HCT116 (cell line): ENCODE measurements at regions not wholly inside any gene's neighbourhood (a gene's known extent, or its start where the extent isn't known, plus 50 kb on each side); places are given as distances from the start of the nearest gene placed in this dataset.

Experiments
- ATAC-seq: fragments of 200-7000 bp; cut with Tn5 transposase; 2 replicates; pipeline ENCODE4 v1.9.1; 2020; ENCODE audit warnings: mild to moderate bottlenecking, moderate library complexity
- BruUV-seq: library from RNA; stranded (reverse); fragments of 400-500 nt; replicated peaks from 2 replicates; lab custom pipeline; 2021; lab: Mats Ljungman, UMichigan
- CTCF ChIA-PET: fragments of 300-600 bp; sonication (Branson Sonifier 250); formaldehyde crosslinking; loops from one replicate; lab custom pipeline; 2021; ENCODE audit warnings: antibody characterized with exemption; lab: Charles Lee
- POLR2A ChIA-PET: fragments of 300-600, 350-600 bp; sonication (Branson Sonifier 250); formaldehyde crosslinking; loops from one replicate; lab custom pipeline; 2021; ENCODE audit warnings: antibody characterized with exemption; lab: Charles Lee
- RAD21 ChIA-PET, 2 experiments: fragments of 300-600 bp; sonication (Branson Sonifier 250); formaldehyde crosslinking; loops; one replicate each; lab custom pipeline; 2023; ENCODE audit warnings: low total read pairs in 2 of 2; ENCODE audit not compliant: uncharacterized antibody in 2 of 2, unreplicated experiment in 2 of 2, low non-redundant PET in 1 of 2; lab: Charles Lee
- DNase-seq: peaks from one replicate; pipeline ENCODE4 v3.0.0-alpha.2; 2010; ENCODE audit warnings: low read depth, low spot score
- H2AFZ ChIP-seq: fragments of 200-600 bp; shearing (Covaris generic), sonication (generic); 2 replicates; pipeline ENCODE4 v1.6.1; 2017; ENCODE audit warnings: low read depth, mixed run types, mixed read lengths, antibody characterized with exemption, low read length; ENCODE audit not compliant: poor library complexity, severe bottlenecking
- H3K27ac ChIP-seq: 2 replicates; pipeline ENCODE4 v1.5.1; 2012; ENCODE audit warnings: low read depth, low read length
- H3K27me3 ChIP-seq: fragments of 200-600 bp; sonication (generic); 2 replicates; pipeline ENCODE4 v1.6.1; 2016; ENCODE audit warnings: mixed run types, low read length, mixed read lengths; ENCODE audit not compliant: insufficient read depth
- H3K36me3 ChIP-seq, 2 experiments: fragments of 200-500 bp in 1 of 2; fragments of 200-600 bp in 1 of 2; sonication (Bioruptor generic) in 1 of 2; sonication (generic) in 1 of 2; 2 replicates each; pipeline versions ENCODE4 v1.5.1 to v1.6.1; 2014 to 2016; ENCODE audit warnings: low read length in 2 of 2, inconsistent platforms in 1 of 2, mixed read lengths in 1 of 2, mixed run types in 1 of 2; ENCODE audit not compliant: insufficient read depth in 2 of 2, control insufficient read depth in 1 of 2
- H3K4me1 ChIP-seq, 2 experiments: fragments of 200-600 bp in 1 of 2; sonication (generic) in 1 of 2; 2 replicates each; pipeline versions ENCODE4 v1.5.1 to v1.6.1; 2012 to 2017; ENCODE audit warnings: low read length in 2 of 2, inconsistent platforms in 1 of 2, mild to moderate bottlenecking in 1 of 2, mixed read lengths in 1 of 2, mixed run types in 1 of 2, moderate library complexity in 1 of 2; ENCODE audit not compliant: insufficient read depth in 2 of 2, control insufficient read depth in 1 of 2
- H3K4me2 ChIP-seq: fragments of 200-600 bp; sonication (generic); 2 replicates; pipeline ENCODE4 v1.6.1; 2017; ENCODE audit warnings: mixed run types, low read length, mixed read lengths
- H3K4me3 ChIP-seq, 2 experiments: fragments of 200-600 bp in 1 of 2; sonication (generic) in 1 of 2; replicated peaks in 1 of 2; 2 replicates each; pipeline ENCODE4 v1.5.1; 2011 to 2016; ENCODE audit warnings: low read length in 2 of 2, control low read depth in 1 of 2, low read depth in 1 of 2, mild to moderate bottlenecking in 1 of 2, mixed read lengths in 1 of 2, mixed run types in 1 of 2
- H3K79me2 ChIP-seq: fragments of 200-600 bp; sonication (generic); 2 replicates; pipeline ENCODE4 v1.6.1; 2017; ENCODE audit warnings: mild to moderate bottlenecking, mixed run types, low read length, moderate library complexity, mixed read lengths; ENCODE audit not compliant: insufficient read depth
- H3K9ac ChIP-seq: fragments of 200-600 bp; sonication (generic); 2 replicates; pipeline ENCODE4 v1.6.1; 2016; ENCODE audit warnings: low read length, mixed read lengths
- H3K9me2 ChIP-seq: fragments of 200-600 bp; sonication (generic), shearing (Covaris generic); 2 replicates; pipeline ENCODE4 v1.6.1; 2017; ENCODE audit warnings: mixed run types, mild to moderate bottlenecking, moderate library complexity; ENCODE audit not compliant: insufficient read depth
- H3K9me3 ChIP-seq, 2 experiments: fragments of 200-500 bp in 1 of 2; fragments of 200-600 bp in 1 of 2; sonication (Bioruptor generic) in 1 of 2; sonication (generic) in 1 of 2; 2 replicates each; pipeline ENCODE4 v1.6.1; 2014 to 2017; ENCODE audit warnings: low read length in 2 of 2, mixed read lengths in 2 of 2, inconsistent platforms in 1 of 2, low read depth in 1 of 2, mild to moderate bottlenecking in 1 of 2, mixed run types in 1 of 2, moderate library complexity in 1 of 2; ENCODE audit not compliant: control insufficient read depth in 1 of 2, insufficient read depth in 1 of 2
- H4K20me1 ChIP-seq: fragments of 200-600 bp; sonication (generic), shearing (Covaris generic); 2 replicates; pipeline ENCODE4 v1.6.1; 2017; ENCODE audit warnings: mixed run types, mild to moderate bottlenecking, moderate library complexity; ENCODE audit not compliant: insufficient read depth
- POLR2A ChIP-seq: IDR thresholded peaks from 2 replicates; pipeline ENCODE4 v1.7.0; 2011; ENCODE audit warnings: borderline replicate concordance; ENCODE audit not compliant: insufficient read depth, insufficient read length; ENCODE audit errors: extremely low read depth
- REST ChIP-seq: IDR thresholded peaks from 2 replicates; pipeline ENCODE4 v1.6.1; 2012; ENCODE audit warnings: low read depth
- intact Hi-C: fragments of 100-400 bp; cut with micrococcal nuclease; formaldehyde crosslinking; loops from 2 replicates; pipeline ENCODE4 v1.10.0; 2022

- TF ChIP-seq REST: no peak
- TF ChIP-seq, all 23 proteins: peak for 0
Observed at GRCh38 chr1:229875086-229875485, 192.0 kb upstream of the GALNT2 start (continued).

- no peak for ATAC-seq
- ChIA-PET CTCF (no interaction called here), POLR2A (no interaction called here), RAD21 (no interaction called here)
- no peak overlapping the region for H3K27ac ChIP-seq
- H2AFZ ChIP-seq: no peak overlapping the region
- no peak for DNase-seq
- H3K9me3 ChIP-seq: no peaks in the 10 kb centered on the region
- H3K4me2 ChIP-seq: no peak overlapping the region
- no peaks in the 10 kb centered on the region for H3K36me3 ChIP-seq
- H4K20me1 ChIP-seq: no peaks in the 10 kb centered on the region
- peaks cover 50% of the 10 kb centered on the region for H3K27me3 ChIP-seq
- H3K4me1 ChIP-seq: peaks cover 0 to 2% of the 10 kb centered on the region in 2 experiments; a peak in 2 of 4 replicates
- no TSS peak for BruUV-seq
- intact Hi-C loops: no loop called here
- no peak overlapping the region for H3K4me3 ChIP-seq
- H3K9me2 ChIP-seq: no peaks in the 10 kb centered on the region
- H3K9ac ChIP-seq: no peak overlapping the region
- H3K79me2 ChIP-seq: no peaks in the 10 kb centered on the region
- TF ChIP-seq POLR2A: no peak
- TF ChIP-seq, all 23 proteins: peak for 0
Observed at GRCh38 chr1:229879746-229880145, 187.3 kb upstream of the GALNT2 start.
